ENCODE measurements at regions not wholly inside any gene's neighbourhood (a gene's known extent, or its start where the extent isn't known, plus 50 kb on each side); places are given as distances from the start of the nearest gene placed in this dataset.

- peaks cover 28% of the 10 kb centered on the region for H3K4me1 Mint-ChIP-seq
- H3K27me3 Mint-ChIP-seq (ENCODE audit: low read depth), result peaks cover 12% of the 10 kb centered on the region
- H3K27ac Mint-ChIP-seq, result no peak overlapping the region
- H3K9me3 Mint-ChIP-seq, result peaks cover 26% of the 10 kb centered on the region
- H3K4me3 Mint-ChIP-seq, result no peak overlapping the region
- no peak for DNase-seq (ENCODE audit: low spot score in 2 of 2, unreplicated experiment in 2 of 2)
- H3K36me3 Mint-ChIP-seq, result no peaks in the 10 kb centered on the region
- no peak for TF ChIP-seq CTCF (IDR thresholded peaks at IDR 0.05; ENCODE audit: unreplicated experiment)
These were observed 146.8 kb upstream of the B3GAT2 start for GRCh38 chr6:71103641-71104040.

- Mint-ChIP-seq H3K9me3 (peaks cover under 1% of the 10 kb centered on the region), H3K36me3 (no peaks in the 10 kb centered on the region), H3K27me3 (ENCODE audit: low read depth) (peaks cover 16% of the 10 kb centered on the region), H3K4me3 (no peak overlapping the region), H3K27ac (no peak overlapping the region), H3K4me1 (peaks cover 28% of the 10 kb centered on the region)
- no peak for DNase-seq (ENCODE audit: low spot score in 2 of 2, unreplicated experiment in 2 of 2)
- no peak for TF ChIP-seq CTCF (IDR thresholded peaks at IDR 0.05; ENCODE audit: unreplicated experiment)
These were observed 149.4 kb upstream of the B3GAT2 start for GRCh38 chr6:71106276-71106675.

- peak in 1 of 2 experiments; percentile 46 for DNase-seq (ENCODE audit: low spot score in 2 of 2, unreplicated experiment in 2 of 2)
- H3K4me3 Mint-ChIP-seq, result no peak overlapping the region
- no peak for TF ChIP-seq CTCF (IDR thresholded peaks at IDR 0.05; ENCODE audit: unreplicated experiment)
These were observed 151.1 kb upstream of the B3GAT2 start for GRCh38 chr6:71107911-71108420.

GRCh38 chr6:71114544-71114943, 157.7 kb upstream of the B3GAT2 start:
- Mint-ChIP-seq H3K9me3 (peaks cover 16% of the 10 kb centered on the region), H3K4me1 (peaks cover 5% of the 10 kb centered on the region), H3K27me3 (ENCODE audit: low read depth) (peaks cover 12% of the 10 kb centered on the region), H3K27ac (no peak overlapping the region), H3K4me3 (no peak overlapping the region), H3K36me3 (peaks cover 4% of the 10 kb centered on the region)
- DNase-seq (ENCODE audit: low spot score in 2 of 2, unreplicated experiment in 2 of 2), result no peak
- no peak for TF ChIP-seq CTCF (IDR thresholded peaks at IDR 0.05; ENCODE audit: unreplicated experiment)

More at GRCh38 chr6:71107911-71108420, 151.1 kb upstream of the B3GAT2 start:
- Mint-ChIP-seq H3K36me3 (no peaks in the 10 kb centered on the region), H3K27me3 (ENCODE audit: low read depth) (peaks cover 18% of the 10 kb centered on the region), H3K27ac (peak overlapping the region; percentile 45), H3K9me3 (no peaks in the 10 kb centered on the region), H3K4me1 (peaks cover 28% of the 10 kb centered on the region)

GRCh38 chr6:71114986-71115385, 158.1 kb upstream of the B3GAT2 start:
- Mint-ChIP-seq H3K27me3 (ENCODE audit: low read depth) (peaks cover 12% of the 10 kb centered on the region), H3K4me3 (no peak overlapping the region), H3K27ac (no peak overlapping the region), H3K4me1 (peaks cover 5% of the 10 kb centered on the region), H3K36me3 (peaks cover 4% of the 10 kb centered on the region), H3K9me3 (peaks cover 21% of the 10 kb centered on the region)
- DNase-seq (ENCODE audit: low spot score in 2 of 2, unreplicated experiment in 2 of 2), result no peak
- TF ChIP-seq CTCF (IDR thresholded peaks at IDR 0.05; ENCODE audit: unreplicated experiment), result no peak

- peaks cover 6% of the 10 kb centered on the region for H3K36me3 Mint-ChIP-seq
- no peaks in the 10 kb centered on the region for H3K27me3 Mint-ChIP-seq (ENCODE audit: low read depth)
- H3K27ac Mint-ChIP-seq, result no peak overlapping the region
- DNase-seq (ENCODE audit: low spot score in 2 of 2, unreplicated experiment in 2 of 2), result no peak
- peaks cover 32% of the 10 kb centered on the region for H3K9me3 Mint-ChIP-seq
- no peak overlapping the region for H3K4me3 Mint-ChIP-seq
- no peak for TF ChIP-seq CTCF (IDR thresholded peaks at IDR 0.05; ENCODE audit: unreplicated experiment)
- peaks cover 1% of the 10 kb centered on the region for H3K4me1 Mint-ChIP-seq
These were observed 162.7 kb upstream of the B3GAT2 start for GRCh38 chr6:71119560-71119959.

Data from mesothelial cell of epicardium (in vitro differentiated cells).